HepG2 (cell line): ENCODE measurements at regions not wholly inside any gene's neighbourhood (a gene's known extent, or its start where the extent isn't known, plus 50 kb on each side); places are given as distances from the start of the nearest gene placed in this dataset.
A peak's percentile ranks its signal among the peaks of the same experiment; 100 is the strongest.

Source experiments
- ATAD3A ChIP-seq: sonication (generic); formaldehyde crosslinking; IDR thresholded peaks from 2 replicates; pipeline ENCODE4 v1.4.0; 2020; ENCODE audit warnings: missing genetic modification reagents
- CEBPG ChIP-seq: IDR thresholded peaks from 2 replicates; pipeline ENCODE4 v1.6.1; 2016
- CREB1 ChIP-seq, 2 experiments: fragments of 450-650 bp in 1 of 2; IDR thresholded peaks; 2 replicates each; pipeline ENCODE4 v1.6.1; 2016 to 2017; ENCODE audit warnings: control low read depth in 1 of 2, mild to moderate bottlenecking in 1 of 2, missing compliant biosample characterization in 1 of 2, missing genetic modification characterization in 1 of 2
- DNMT3B ChIP-seq: conservative IDR thresholded peaks from 2 replicates; pipeline ENCODE4 v1.6.1; 2016; ENCODE audit warnings: missing biosample characterization, control low read depth
- KLF16 ChIP-seq, 2 experiments: sonication (generic) in 1 of 2; formaldehyde crosslinking in 1 of 2; IDR thresholded peaks; 2 replicates each; pipeline versions ENCODE4 v1.6.1 to v1.8.0; 2016 to 2023; ENCODE audit warnings: missing genetic modification reagents in 2 of 2, missing compliant biosample characterization in 1 of 2
- MAFF ChIP-seq: IDR thresholded peaks from 2 replicates; pipeline ENCODE4 v1.6.1; 2011; ENCODE audit warnings: low read depth, low read length, improper control_type of control experiment
- MAFG ChIP-seq: sonication (generic); formaldehyde crosslinking; IDR thresholded peaks from 2 replicates; pipeline ENCODE4 v1.5.1; 2020; ENCODE audit warnings: mild to moderate bottlenecking, missing genetic modification reagents
- MAFK ChIP-seq, 2 experiments: IDR thresholded peaks in 1 of 2; conservative IDR thresholded peaks in 1 of 2; 2 replicates each; pipeline ENCODE4 v1.6.1; 2011; ENCODE audit warnings: improper control_type of control experiment in 2 of 2, low read length in 2 of 2
- NFE2 ChIP-seq: sonication (generic); formaldehyde crosslinking; IDR thresholded peaks from 2 replicates; pipeline ENCODE4 v1.4.0; 2020; ENCODE audit warnings: missing genetic modification reagents
- NKX3-1 ChIP-seq: sonication (generic); formaldehyde crosslinking; IDR thresholded peaks from 2 replicates; pipeline ENCODE4 v1.5.0; 2020; ENCODE audit warnings: missing genetic modification reagents
- RFX3 ChIP-seq: IDR thresholded peaks from 2 replicates; pipeline ENCODE4 v1.6.1; 2016; ENCODE audit warnings: missing biosample characterization, missing genetic modification reagents
- SAP130 ChIP-seq: IDR thresholded peaks from 2 replicates; pipeline ENCODE4 v1.6.1; 2016; ENCODE audit warnings: low read depth
- ZFY ChIP-seq: sonication (generic); formaldehyde crosslinking; IDR thresholded peaks from 2 replicates; pipeline ENCODE4 v1.4.0; 2020; ENCODE audit warnings: missing genetic modification reagents
- ZMYM4 ChIP-seq: sonication (generic); formaldehyde crosslinking; IDR thresholded peaks from 2 replicates; pipeline ENCODE4 v1.8.1; 2023; ENCODE audit warnings: mild to moderate bottlenecking, missing genetic modification reagents
- TF ChIP-seq, protein P1 (sequence below): sonication (generic); formaldehyde crosslinking; IDR thresholded peaks from 2 replicates; pipeline ENCODE4 v1.4.0; 2020; ENCODE audit warnings: missing genetic modification reagents
- TF ChIP-seq, protein P2 (sequence below): sonication (generic); IDR thresholded peaks from 2 replicates; pipeline ENCODE4 v1.6.1; 2016; ENCODE audit warnings: low read depth, borderline replicate concordance
- TF ChIP-seq, protein P3 (sequence below): sonication (generic); formaldehyde crosslinking; IDR thresholded peaks from 2 replicates; pipeline ENCODE4 v1.9.0; 2021; ENCODE audit warnings: missing genetic modification reagents, borderline replicate concordance
- TF ChIP-seq, protein P4 (sequence below): IDR thresholded peaks from 2 replicates; pipeline ENCODE4 v1.4.0; 2020; ENCODE audit warnings: mild to moderate bottlenecking, missing genetic modification reagents

DNA sequence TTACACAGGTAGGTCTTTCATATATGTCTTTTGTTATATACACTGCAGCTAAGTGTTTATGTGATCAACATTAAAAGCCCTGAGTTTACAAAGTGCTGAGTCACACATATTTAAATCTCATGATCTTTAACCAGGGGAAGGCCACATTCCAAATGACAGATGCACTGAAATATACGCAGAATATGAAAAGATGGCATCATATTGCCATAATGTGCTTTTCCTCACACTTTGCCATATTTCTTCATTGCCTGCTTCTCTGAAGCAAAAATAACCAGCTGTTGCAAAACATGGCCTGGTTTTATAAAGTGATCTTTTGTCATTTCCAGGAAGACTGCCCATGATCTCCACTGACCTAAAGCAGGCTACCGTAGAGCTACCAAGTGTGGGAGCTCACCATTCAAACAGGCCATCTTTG lies 93.5 kb upstream of the MAPRE2 start (continued):
- TF ChIP-seq, protein P1, sequence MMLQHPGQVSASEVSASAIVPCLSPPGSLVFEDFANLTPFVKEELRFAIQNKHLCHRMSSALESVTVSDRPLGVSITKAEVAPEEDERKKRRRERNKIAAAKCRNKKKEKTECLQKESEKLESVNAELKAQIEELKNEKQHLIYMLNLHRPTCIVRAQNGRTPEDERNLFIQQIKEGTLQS, result 0 out of 2 replicates have a peak, but pooled peaks have one; percentile 14
- 0 out of 2 replicates have a peak, but pooled peaks have one; percentile 61 for TF ChIP-seq DNMT3B (CRISPR knock-in tag)
- TF ChIP-seq KLF16 (CRISPR knock-in tag; IDR thresholded peaks at IDR 0.05), result 0 out of 4 replicates have a peak, but pooled peaks of 1 of the 2 experiments have one; percentile 16
- peak; percentile 28; the same call in 1 of the 2 replicates for TF ChIP-seq ZFY (CRISPR knock-in tag)
- peak; percentile 60; the same call in 1 of the 2 replicates for TF ChIP-seq MAFG (CRISPR knock-in tag)
- TF ChIP-seq CEBPG, result peak; percentile 73
- TF ChIP-seq ATAD3A (CRISPR knock-in tag), result no peak
- TF ChIP-seq, protein P2, sequence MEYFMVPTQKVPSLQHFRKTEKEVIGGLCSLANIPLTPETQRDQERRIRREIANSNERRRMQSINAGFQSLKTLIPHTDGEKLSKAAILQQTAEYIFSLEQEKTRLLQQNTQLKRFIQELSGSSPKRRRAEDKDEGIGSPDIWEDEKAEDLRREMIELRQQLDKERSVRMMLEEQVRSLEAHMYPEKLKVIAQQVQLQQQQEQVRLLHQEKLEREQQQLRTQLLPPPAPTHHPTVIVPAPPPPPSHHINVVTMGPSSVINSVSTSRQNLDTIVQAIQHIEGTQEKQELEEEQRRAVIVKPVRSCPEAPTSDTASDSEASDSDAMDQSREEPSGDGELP, result 0 out of 2 replicates have a peak, but pooled peaks have one; percentile 35
- no peak for TF ChIP-seq NKX3-1 (CRISPR knock-in tag)
- peak; percentile 32; the same call in 1 of the 2 replicates for TF ChIP-seq SAP130 (CRISPR knock-in tag)
- TF ChIP-seq, protein P3, sequence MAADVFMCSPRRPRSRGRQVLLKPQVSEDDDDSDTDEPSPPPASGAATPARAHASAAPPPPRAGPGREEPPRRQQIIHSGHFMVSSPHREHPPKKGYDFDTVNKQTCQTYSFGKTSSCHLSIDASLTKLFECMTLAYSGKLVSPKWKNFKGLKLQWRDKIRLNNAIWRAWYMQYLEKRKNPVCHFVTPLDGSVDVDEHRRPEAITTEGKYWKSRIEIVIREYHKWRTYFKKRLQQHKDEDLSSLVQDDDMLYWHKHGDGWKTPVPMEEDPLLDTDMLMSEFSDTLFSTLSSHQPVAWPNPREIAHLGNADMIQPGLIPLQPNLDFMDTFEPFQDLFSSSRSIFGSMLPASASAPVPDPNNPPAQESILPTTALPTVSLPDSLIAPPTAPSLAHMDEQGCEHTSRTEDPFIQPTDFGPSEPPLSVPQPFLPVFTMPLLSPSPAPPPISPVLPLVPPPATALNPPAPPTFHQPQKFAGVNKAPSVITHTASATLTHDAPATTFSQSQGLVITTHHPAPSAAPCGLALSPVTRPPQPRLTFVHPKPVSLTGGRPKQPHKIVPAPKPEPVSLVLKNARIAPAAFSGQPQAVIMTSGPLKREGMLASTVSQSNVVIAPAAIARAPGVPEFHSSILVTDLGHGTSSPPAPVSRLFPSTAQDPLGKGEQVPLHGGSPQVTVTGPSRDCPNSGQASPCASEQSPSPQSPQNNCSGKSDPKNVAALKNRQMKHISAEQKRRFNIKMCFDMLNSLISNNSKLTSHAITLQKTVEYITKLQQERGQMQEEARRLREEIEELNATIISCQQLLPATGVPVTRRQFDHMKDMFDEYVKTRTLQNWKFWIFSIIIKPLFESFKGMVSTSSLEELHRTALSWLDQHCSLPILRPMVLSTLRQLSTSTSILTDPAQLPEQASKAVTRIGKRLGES (CRISPR knock-in tag), result no peak
- TF ChIP-seq RFX3 (CRISPR knock-in tag), result no peak
- TF ChIP-seq CREB1 (IDR thresholded peaks at IDR 0.05), result no peak
- TF ChIP-seq CREB1 (CRISPR knock-in tag; IDR thresholded peaks at IDR 0.05), result peak; percentile 62
- TF ChIP-seq MAFK (conservative IDR thresholded peaks at IDR 0.05 in 1 of 2, IDR thresholded peaks at IDR 0.05 in 1 of 2; ENCODE audit: low read length in 2 of 2), result peak; percentile 99
- 0 out of 2 replicates have a peak, but pooled peaks have one; percentile 64 for TF ChIP-seq NFE2 (CRISPR knock-in tag)
- TF ChIP-seq MAFF, result peak; percentile 98
- TF ChIP-seq ZMYM4 (CRISPR knock-in tag), result peak; percentile 39; the same call in 1 of the 2 replicates
- TF ChIP-seq, protein P4, sequence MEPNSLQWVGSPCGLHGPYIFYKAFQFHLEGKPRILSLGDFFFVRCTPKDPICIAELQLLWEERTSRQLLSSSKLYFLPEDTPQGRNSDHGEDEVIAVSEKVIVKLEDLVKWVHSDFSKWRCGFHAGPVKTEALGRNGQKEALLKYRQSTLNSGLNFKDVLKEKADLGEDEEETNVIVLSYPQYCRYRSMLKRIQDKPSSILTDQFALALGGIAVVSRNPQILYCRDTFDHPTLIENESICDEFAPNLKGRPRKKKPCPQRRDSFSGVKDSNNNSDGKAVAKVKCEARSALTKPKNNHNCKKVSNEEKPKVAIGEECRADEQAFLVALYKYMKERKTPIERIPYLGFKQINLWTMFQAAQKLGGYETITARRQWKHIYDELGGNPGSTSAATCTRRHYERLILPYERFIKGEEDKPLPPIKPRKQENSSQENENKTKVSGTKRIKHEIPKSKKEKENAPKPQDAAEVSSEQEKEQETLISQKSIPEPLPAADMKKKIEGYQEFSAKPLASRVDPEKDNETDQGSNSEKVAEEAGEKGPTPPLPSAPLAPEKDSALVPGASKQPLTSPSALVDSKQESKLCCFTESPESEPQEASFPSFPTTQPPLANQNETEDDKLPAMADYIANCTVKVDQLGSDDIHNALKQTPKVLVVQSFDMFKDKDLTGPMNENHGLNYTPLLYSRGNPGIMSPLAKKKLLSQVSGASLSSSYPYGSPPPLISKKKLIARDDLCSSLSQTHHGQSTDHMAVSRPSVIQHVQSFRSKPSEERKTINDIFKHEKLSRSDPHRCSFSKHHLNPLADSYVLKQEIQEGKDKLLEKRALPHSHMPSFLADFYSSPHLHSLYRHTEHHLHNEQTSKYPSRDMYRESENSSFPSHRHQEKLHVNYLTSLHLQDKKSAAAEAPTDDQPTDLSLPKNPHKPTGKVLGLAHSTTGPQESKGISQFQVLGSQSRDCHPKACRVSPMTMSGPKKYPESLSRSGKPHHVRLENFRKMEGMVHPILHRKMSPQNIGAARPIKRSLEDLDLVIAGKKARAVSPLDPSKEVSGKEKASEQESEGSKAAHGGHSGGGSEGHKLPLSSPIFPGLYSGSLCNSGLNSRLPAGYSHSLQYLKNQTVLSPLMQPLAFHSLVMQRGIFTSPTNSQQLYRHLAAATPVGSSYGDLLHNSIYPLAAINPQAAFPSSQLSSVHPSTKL (CRISPR knock-in tag), result peak; percentile 59
